ENCODE measurements at regions not wholly inside any gene's neighbourhood (a gene's known extent, or its start where the extent isn't known, plus 50 kb on each side); places are given as distances from the start of the nearest gene placed in this dataset.

GRCh38 chr2:172229125-172229524 is 126.4 kb upstream of the DLX2 start:
- DNase-seq (ENCODE audit: low read depth in 3 of 3, low spot score in 2 of 3): no peak

GRCh38 chr2:172230332-172230888 is 127.7 kb upstream of the DLX2 start:
- no peak for DNase-seq (ENCODE audit: low read depth in 3 of 3, low spot score in 2 of 3)

- no peak for DNase-seq (ENCODE audit: low read depth in 3 of 3, low spot score in 2 of 3)
Observed at GRCh38 chr2:172230889-172231401, 128.2 kb upstream of the DLX2 start.

- DNase-seq (ENCODE audit: low read depth in 3 of 3, low spot score in 2 of 3): no peak
Observed at GRCh38 chr2:172231508-172231907, 128.8 kb upstream of the DLX2 start.

GRCh38 chr2:172232708-172233396 is 130.2 kb upstream of the DLX2 start:
- DNase-seq (ENCODE audit: low read depth in 3 of 3, low spot score in 2 of 3): no peak

- DNase-seq (ENCODE audit: low read depth in 3 of 3, low spot score in 2 of 3): no peak
Observed at GRCh38 chr2:172233987-172234715, 131.5 kb upstream of the DLX2 start.

- DNase-seq (ENCODE audit: low read depth in 3 of 3, low spot score in 2 of 3): no peak
Observed at GRCh38 chr2:172234716-172235691, 132.3 kb upstream of the DLX2 start.

GRCh38 chr2:172239944-172240590 is 137.4 kb upstream of the DLX2 start:
- DNase-seq (ENCODE audit: low read depth in 3 of 3, low spot score in 2 of 3): no peak

GRCh38 chr2:172241222-172241621 is 138.5 kb upstream of the DLX2 start:
- DNase-seq (ENCODE audit: low read depth in 3 of 3, low spot score in 2 of 3): no peak

GRCh38 chr2:172242471-172242870 is 139.8 kb upstream of the DLX2 start:
- DNase-seq (ENCODE audit: low read depth in 3 of 3, low spot score in 2 of 3): no peak

GRCh38 chr2:172242961-172243360 is 140.3 kb upstream of the DLX2 start:
- DNase-seq (ENCODE audit: low read depth in 3 of 3, low spot score in 2 of 3): no peak

GRCh38 chr2:172244419-172245130 is 141.9 kb upstream of the DLX2 start:
- DNase-seq (ENCODE audit: low read depth in 3 of 3, low spot score in 2 of 3): no peak

GRCh38 chr2:172246649-172247048 is 143.9 kb upstream of the DLX2 start:
- no peak for DNase-seq (ENCODE audit: low read depth in 3 of 3, low spot score in 2 of 3)

GRCh38 chr2:172247203-172247602 is 144.5 kb upstream of the DLX2 start:
- no peak for DNase-seq (ENCODE audit: low read depth in 3 of 3, low spot score in 2 of 3)

GRCh38 chr2:172248381-172248780 is 145.7 kb upstream of the DLX2 start:
- DNase-seq (ENCODE audit: low read depth in 3 of 3, low spot score in 2 of 3): no peak

- no peak for DNase-seq (ENCODE audit: low read depth in 3 of 3, low spot score in 2 of 3)
Observed at GRCh38 chr2:172248785-172249187, 146.1 kb upstream of the DLX2 start.

GRCh38 chr2:172249334-172249733 is 146.6 kb upstream of the DLX2 start:
- DNase-seq (ENCODE audit: low read depth in 3 of 3, low spot score in 2 of 3): no peak

- DNase-seq (ENCODE audit: low read depth in 3 of 3, low spot score in 2 of 3): no peak
Observed at GRCh38 chr2:172249986-172250385, 147.3 kb upstream of the DLX2 start.

GRCh38 chr2:172251231-172251630 is 148.5 kb upstream of the DLX2 start:
- no peak for DNase-seq (ENCODE audit: low read depth in 3 of 3, low spot score in 2 of 3)

- DNase-seq (ENCODE audit: low read depth in 3 of 3, low spot score in 2 of 3): no peak
Observed at GRCh38 chr2:172252154-172252553, 149.5 kb upstream of the DLX2 start.

Measured in right renal cortex interstitium (tissue), 3 donors.